DMS153 treated with DMSO at 0.1 percent for 48 hours (cell line): ENCODE measurements at regions not wholly inside any gene's neighbourhood (a gene's known extent, or its start where the extent isn't known, plus 50 kb on each side); places are given as distances from the start of the nearest gene placed in this dataset.

ENCODE experiments used
- DNase-seq: peaks from one replicate; lab custom pipeline; 2025; ENCODE audit not compliant: unreplicated experiment; lab: John Stamatoyannopoulos, UW

DNA sequence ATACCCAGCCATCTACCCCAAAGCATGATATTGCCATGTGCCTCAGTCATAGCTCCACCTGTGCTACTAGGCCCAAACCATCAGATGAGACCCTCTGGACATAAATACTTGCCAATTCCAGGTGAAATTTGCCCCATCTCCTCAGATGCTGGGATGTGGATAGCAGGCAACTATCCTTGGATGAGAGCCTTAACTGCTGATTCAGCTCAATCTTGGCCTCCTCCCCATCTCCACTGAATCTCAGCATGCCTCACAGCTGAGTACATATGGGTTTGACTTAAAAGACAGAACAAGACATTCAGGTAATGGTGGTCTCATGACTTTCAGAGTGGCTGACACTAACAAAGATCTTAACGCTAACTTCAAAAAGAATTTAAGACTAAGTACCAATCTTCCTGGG is 50.8 kb upstream of the KLHL13 start:
- no peak for DNase-seq

- no peak for DNase-seq
Observed at GRCh38 chrX:118171356-118171755, 54.7 kb upstream of the KLHL13 start.

DNA sequence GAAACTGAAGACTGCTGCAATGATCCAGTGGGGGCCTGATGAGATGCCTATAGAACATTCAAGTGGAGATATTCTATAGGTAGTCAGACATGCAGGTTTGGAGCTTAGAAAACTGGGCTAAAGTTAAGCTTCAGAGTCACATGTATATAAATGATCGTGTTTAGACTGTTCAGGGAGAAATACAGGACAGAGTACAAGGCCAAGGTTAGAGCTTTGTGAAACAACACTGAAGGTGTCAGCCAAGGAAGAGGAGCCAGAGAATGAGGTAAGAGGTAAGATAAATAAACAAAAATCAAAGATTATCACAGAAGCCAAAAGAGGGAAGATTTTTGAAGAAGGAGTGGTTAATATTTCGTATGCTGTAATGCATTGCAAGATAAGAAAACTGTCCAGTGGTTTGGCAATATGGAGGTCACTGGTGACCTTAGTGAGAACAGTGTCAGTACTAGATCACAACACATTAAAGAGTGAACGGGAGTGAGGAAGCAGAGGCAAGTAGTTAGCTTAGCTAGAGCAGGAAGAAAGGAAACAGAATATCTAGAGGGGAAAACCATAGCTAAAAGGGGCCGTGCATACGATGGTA is 58.0 kb upstream of the KLHL13 start:
- DNase-seq, result no peak

DNA sequence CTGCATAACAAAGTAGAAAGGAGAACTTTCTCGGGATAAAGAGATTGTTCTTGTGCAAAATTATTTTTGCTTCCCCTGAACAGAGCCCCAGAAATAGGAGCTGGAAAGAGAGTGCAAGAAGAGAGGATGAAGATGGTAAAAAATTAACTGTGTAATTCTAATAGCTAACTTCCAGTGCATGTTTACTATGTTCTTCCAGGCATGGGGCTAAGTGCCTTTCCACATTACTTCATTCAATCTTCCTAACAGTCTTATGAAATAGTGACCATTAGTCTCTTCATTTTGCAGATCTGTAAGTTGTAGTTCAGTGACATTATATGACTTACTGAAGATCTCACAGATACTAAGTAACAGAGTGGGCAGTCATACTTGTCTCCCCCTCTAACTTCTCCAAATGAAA is 61.1 kb upstream of the KLHL13 start:
- DNase-seq, result no peak

DNA sequence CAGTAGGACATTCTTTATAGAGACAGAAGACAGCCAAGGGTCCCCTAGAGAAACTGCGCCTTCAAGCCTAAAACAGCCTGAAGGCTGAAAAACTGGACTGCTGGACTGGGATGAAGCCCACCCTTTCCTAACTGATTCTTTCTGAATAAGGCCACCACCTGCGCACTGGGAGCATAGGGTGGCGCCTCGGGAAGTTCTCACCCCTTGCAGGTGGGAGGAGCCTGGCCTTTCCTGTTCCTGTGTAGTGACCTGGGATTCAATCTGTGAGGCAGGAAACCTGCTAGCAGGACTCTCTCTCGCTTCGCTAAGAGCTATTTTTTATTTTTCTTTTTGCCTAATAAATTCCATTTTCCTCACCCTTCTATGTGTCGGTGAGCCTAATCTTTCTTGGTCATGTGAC is 61.8 kb upstream of the KLHL13 start:
- DNase-seq, result no peak

GRCh38 chrX:118179161-118179560 is 62.6 kb upstream of the KLHL13 start:
- no peak for DNase-seq

DNA sequence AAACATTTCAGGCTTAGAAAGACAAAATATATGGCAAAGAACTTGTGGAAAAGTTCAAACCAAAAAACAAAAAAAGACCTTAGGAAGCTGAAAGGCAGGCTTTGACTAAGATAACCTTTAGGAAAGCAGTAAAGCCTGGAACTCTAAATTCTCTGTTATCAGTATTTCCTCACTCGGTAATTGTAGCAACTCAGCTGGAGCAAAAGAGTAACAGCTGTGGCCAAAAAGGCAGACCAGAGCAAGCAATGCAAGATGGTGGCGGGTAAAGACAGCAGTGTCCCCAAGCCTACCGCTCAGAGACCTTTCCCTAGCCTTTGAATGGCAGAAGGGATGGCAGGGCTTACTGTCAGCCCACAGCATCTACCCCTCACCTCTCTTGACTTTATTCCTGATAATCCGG is 63.1 kb upstream of the KLHL13 start:
- no peak for DNase-seq

DNA sequence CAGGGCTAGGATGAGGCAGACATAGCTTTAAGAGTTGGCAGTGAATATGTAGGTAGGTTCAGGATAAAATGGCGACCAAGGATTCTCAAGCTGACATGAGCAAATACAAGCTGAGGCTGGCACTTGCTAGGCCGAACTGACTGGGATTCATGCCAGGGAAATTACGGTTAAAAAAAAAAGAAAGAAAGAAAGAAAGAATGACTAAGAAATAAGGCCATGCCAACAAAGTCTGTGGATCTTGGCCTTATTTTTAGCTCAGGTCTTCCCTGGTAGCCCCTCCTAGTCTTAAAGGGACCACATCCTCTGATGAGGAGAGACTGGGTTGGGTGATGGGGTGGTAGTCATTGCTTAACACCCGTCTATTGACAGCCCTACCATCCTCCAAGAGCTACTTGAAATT is 64.4 kb upstream of the KLHL13 start:
- DNase-seq, result no peak

DNA sequence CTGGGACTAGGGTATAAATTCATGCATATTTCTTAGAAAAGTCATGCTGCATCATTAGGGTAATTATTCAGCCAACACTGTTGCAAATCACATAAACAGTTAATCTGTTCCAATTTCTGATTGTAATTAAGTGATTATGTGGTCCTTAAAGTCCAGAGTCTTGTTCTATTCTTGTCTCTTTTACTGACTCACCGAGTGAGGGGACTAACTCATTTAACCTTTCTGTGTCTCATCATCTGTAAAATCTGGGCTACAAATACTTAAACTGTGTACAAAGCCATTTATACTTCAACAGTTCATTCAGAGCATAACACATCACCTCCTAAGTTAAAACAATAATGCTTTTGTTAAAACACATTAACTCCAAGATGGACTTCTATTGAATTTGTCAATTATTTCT is 65.4 kb upstream of the KLHL13 start:
- no peak for DNase-seq

DNA sequence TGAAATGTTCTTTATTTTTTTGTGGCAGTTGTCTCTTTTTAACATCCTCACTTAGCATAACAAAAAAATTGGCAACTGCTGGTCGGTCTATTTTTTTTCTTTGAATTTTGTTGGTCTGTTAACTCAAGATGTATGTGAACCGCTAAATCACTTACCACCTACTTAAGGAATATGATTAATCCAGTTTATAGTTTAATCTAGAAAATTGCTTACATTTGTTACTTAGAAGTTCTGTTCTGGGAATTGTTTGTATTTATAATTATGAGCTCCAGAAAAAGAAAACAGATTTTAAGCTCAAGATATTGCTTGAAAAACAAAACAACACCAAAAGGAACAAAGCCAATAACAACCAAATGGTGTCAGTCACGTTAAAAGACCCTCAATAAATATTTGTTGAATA is 66.1 kb upstream of the KLHL13 start:
- no peak for DNase-seq

DNA sequence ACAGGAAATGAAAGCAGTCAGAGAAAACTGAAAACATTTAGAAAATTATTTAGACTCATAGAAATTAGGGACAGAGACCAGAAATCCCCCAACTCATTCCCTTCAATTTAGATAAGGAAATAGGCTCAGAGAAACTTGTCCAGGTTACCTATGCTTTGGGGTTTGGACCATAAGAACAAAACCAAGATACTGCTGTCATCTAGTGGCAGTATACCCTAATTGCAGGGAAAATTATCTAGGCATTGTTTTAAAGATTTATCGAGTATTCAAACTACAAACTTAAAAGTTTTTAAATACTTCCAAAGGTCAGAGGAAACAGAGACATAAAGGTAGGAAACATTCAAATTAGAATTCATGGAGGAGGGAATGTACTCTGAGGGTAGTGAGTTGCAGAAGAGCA is 67.0 kb upstream of the KLHL13 start:
- no peak for DNase-seq

DNA sequence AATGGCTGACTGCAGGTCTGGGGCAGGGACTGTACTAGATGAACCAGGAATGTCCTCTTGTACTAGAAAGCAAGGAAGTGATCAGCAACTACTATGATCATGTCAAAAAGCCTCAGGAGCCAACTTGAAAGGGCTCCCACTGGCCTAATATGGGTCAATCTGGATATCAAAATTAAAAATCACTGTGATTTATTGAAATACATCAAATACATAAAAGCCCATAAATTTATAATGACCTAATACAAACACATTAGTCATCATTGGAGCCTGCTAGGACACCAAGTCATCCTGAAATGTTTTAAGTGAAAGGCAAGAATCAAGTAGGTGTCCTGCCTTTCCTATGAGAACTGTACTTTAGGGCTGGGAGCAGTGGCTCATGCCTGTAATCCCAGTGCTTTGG is 70.5 kb upstream of the KLHL13 start:
- no peak for DNase-seq

DNA sequence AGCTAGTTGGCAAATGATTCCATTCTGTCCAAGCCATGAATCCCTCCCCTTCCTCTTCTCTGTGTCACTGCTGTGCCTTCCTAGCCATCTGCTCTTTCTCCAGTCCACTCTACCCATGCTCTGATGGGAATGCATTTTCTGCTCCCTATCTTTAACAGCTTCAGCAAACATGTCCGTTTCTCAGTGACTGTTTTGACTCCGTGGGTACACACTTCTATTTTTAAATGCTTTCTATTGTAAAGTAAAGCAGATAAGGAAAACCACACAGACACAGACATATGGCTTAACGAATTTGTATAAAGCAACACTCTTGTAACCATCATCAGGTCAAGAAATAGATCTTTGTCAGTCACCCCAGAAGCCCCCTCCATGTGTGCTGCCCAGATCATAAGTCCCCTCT is 72.4 kb upstream of the KLHL13 start:
- no peak for DNase-seq

DNA sequence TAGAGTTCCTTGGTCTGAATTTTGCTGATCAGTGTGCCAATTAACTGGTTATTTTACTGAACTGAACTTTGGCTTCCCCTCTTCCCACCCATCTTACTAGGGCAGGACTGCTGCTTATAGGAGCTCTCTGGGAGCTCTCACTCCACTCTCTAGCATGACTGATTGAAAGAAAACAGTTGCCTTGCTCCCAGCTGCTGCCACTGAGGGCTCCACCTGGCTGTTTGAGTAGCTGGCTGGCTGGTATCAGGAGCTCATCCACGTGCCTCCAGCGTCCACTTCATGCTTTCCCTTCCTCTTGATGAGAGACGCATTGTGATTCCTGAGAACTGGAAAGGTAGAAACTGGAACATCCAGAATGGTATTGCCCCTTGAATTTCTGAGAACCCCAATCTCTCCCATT is 73.0 kb upstream of the KLHL13 start:
- no peak for DNase-seq

- no peak for DNase-seq
Observed at GRCh38 chrX:118197730-118198129, 81.1 kb upstream of the KLHL13 start.

GRCh38 chrX:118198577-118198976 is 82.0 kb upstream of the KLHL13 start:
- DNase-seq, result no peak

- no peak for DNase-seq
Observed at GRCh38 chrX:118199997-118200396, 83.4 kb upstream of the KLHL13 start.

DNA sequence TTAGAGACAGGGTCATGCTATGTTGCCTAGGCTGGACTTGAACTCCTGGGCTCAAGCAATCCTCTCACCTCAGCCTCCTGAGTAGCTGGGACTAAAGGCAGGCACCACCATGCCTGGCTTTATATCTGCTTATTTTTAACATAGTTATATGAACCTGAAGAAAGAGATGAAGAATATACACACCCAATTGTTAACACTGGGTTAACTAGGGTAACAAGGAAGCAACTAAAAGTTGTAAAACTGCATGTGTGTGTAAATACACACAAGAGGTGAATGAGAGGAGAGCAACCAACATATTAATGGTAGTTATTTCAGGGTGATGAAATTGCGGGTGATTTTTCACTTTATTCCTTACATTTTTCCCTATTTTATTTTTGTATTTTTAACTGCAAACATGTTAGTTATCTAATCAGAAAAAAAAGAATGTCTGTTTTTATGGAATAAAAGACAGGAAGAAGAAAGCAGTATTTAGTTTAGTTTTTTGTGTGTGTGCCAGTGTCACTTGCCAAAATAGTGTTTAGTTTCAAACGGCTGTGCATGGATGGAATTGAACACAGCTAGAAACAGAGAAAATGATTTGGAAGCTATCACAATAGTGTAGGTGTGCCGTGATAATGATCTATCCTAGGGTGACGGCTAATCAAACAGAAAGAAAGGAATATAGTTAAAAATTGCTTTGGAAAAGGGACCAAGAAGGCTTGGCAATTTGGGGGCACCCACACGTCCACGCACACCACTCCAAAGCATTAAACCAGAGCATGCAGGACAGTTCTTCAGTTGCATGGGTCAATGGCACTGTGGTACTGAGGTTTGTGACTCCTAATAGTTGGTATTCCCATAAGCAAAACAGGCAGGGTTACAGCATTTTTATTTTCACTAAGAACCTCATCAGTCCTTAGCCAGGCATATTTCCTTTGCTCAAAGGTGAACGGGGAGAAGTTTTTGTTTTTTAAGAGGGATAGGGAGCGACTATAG is 89.1 kb upstream of the KLHL13 start:
- DNase-seq, result no peak

- peak; percentile 51 for DNase-seq
Observed at GRCh38 chrX:118207831-118208453, 91.3 kb upstream of the KLHL13 start.

DNA sequence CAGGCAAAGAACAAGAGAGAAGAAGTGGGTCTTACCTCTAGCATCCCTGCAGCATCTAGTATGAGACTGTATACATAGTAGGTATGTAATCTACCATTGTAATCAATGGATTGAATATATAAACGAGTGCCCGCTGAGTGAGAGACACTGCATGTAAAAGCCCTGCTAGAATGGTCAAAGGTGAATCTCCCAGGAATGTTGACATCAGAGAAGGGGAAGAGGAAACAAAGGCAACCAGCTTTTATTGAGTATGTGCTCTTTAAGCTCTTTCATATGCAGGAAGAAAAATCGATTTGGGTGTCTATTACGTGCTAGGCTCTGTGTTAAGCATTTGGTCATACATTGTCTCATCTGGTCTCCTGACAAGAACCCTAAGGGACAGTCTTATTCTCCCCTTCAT is 91.9 kb upstream of the KLHL13 start:
- DNase-seq, result no peak

DNA sequence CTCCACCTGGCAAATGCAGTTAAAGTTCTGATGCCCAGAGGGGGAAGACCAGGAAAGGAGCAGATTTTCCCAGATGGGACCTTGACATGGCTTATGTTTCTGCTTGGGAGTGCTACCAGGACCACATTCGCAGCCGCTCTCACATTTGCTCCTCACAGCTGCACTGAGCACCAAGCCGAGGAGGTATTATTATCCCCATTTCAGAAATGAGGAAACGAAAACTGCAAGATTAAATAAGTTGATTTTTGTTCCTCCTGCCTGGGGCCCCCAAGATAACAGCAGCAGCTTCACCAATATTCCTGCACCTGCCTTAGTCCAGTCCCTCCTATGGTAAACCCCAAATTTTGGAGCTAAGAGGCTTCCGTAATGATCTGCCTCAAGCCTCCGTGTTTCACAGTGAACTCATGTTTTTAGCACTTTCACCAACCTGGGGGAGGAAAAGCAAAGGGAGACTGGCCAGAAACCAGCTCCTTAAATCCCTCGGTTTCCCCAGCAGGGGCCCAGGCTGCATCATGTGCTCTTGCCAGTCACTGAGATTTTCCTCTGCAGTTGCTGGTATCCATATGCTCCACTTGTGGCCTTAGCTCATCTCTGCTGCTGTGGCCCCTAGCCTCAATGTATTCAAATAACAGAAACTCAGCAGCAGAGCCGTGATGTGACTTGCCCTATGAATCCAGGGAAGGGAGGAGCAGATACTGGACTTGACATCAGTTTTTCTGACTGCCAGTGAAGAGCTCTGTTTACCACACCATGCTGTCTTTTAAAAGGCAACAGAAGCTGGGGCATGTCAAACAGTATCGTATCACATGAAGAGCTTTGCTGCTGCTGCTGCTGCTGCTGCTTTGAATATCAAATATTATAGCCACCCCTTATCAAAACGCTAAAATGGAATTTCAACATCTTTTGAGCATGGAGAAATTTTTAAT is 95.5 kb upstream of the KLHL13 start:
- DNase-seq, result no peak
